ENCODE measurements at regions not wholly inside any gene's neighbourhood (a gene's known extent, or its start where the extent isn't known, plus 50 kb on each side); places are given as distances from the start of the nearest gene placed in this dataset.

DNA sequence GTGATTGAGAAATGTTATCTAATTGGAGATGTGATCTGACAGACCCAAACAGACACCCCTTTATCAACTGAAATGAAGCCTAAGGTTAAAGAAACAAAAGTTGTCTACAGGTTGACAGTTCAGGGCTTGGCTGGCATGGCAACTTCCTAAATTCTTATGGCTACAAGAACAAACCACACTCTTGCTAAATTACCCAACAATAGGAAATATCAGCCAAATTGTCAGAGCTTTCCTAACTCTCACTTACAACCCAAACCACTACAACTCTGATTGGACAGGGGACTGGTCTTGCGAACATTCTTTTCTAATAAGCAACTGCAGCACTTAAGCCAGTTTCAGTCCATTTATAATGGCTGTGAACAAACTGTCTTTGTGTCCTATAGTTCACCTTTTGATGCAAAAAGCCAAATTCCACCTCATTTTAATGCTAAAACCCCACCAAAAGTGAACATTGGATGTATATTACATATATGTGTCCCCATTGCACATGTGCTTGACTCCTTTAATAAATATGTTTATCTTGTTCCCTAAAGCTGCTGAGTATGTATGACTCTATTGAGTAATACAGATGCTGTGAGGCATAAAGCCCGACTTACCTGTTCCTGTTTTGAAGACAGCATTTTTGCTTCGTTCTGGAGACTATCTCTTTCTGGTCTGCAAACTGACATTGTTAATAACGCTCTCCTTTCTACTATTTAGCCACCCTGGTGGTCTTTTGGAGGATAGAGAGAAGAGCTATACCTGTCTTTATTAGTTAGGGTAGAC is 101.3 kb upstream of the HMCN1 start:
- Histone ChIP-seq H2AFZ (ENCODE audit: low read depth, low read length) (no peak overlapping the region), H3K4me3 (ENCODE audit: low read length) (no peak overlapping the region), H3K9me3 (ENCODE audit: low read length) (peaks cover 4% of the 10 kb centered on the region), H3K36me3 (ENCODE audit: insufficient read depth, low read length) (no peaks in the 10 kb centered on the region), H3K4me1 (ENCODE audit: insufficient read depth, low read length) (peaks cover 5% of the 10 kb centered on the region), H3K27me3 (ENCODE audit: insufficient read depth, low read length) (no peaks in the 10 kb centered on the region)

DNA sequence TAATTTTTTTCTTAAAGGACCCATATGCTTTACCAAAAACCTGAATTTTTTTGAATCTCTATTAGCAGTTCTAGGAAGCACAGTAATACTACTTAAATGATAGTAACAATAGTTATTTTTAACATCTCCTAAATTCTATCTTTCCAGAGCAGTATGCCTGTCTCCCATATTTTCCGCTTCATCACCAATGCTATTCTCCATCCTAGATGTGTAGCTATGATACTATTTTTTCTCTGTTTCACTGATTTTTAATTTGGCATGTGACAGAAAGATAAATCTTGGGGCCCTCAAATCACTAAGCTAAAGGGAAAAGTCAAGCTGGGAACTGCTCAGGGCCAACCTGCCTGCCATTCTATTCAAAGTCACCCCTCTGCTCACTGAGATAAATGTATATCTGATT is 102.3 kb upstream of the HMCN1 start:
- peaks cover 4% of the 10 kb centered on the region for H3K9me3 ChIP-seq (ENCODE audit: low read length)

DNA sequence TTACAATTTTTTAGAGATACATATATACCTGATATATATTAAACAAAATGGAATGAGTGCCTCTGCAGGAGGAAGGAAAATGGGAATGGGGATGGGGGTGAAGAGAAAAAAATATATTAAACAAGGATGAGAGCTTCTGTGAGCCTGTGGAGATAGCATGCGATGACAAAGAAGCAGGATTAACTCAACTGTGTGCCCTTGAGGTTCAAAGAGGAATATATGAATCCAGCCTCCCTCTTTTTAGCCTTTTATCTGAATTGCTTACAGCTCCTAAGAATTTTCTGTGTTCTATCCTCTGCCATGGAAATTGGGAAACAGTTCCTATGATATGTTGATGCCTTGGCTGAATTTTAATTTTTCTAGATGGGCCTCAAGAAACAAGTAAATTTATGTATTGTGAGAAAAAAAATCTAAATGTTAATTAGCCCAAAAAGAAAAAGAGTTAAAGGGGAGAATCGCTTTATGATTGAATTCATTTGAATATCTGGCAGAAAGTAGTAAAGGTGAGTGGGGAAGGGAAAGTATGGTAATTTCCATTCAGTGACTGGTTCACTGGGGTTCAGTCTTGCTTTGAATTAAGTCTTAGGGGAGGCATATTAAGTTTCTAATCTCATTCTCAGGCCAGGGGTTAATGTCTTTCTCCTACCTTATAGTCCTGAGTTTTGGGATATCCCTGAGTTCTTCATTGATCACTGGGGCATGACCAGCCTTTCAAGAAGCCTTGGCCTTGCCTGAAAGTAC is 106.3 kb upstream of the HMCN1 start:
- H3K9me3 ChIP-seq (ENCODE audit: low read length), result no peaks in the 10 kb centered on the region
- H3K4me3 ChIP-seq (ENCODE audit: low read length), result no peak overlapping the region
- no peaks in the 10 kb centered on the region for H3K27me3 ChIP-seq (ENCODE audit: insufficient read depth, low read length)
- H3K36me3 ChIP-seq (ENCODE audit: insufficient read depth, low read length), result no peaks in the 10 kb centered on the region
- H2AFZ ChIP-seq (ENCODE audit: low read depth, low read length), result peak overlapping the region; percentile 16
- peaks cover 7% of the 10 kb centered on the region for H3K4me1 ChIP-seq (ENCODE audit: insufficient read depth, low read length)

More for the DNA sequence above, 102.3 kb upstream of the HMCN1 start:
- H3K27me3 ChIP-seq (ENCODE audit: insufficient read depth, low read length), result no peaks in the 10 kb centered on the region
- H3K4me3 ChIP-seq (ENCODE audit: low read length), result no peak overlapping the region
- peaks cover 7% of the 10 kb centered on the region for H3K4me1 ChIP-seq (ENCODE audit: insufficient read depth, low read length)
- H3K36me3 ChIP-seq (ENCODE audit: insufficient read depth, low read length), result no peaks in the 10 kb centered on the region
- H2AFZ ChIP-seq (ENCODE audit: low read depth, low read length), result no peak overlapping the region

DNA sequence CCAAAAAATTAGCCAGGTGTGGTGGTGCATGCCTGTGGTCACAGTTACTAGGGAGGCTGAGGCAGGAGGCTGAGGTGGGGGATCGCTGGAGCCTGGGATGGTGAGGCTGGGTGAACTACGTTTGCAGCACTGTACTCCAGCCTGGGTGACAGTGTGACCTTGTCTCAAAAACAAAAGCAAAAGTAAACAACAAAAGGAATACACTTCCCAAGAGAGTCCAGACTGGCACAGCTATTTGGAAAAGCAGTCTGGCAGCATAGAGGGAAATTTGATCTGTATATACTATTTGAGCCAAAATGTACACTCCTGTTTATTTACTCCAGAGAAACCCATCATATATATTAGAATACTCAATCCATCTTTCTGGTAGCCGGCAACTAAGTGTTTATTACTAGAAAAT is 107.0 kb upstream of the HMCN1 start:
- Histone ChIP-seq H3K4me3 (ENCODE audit: low read length) (no peak overlapping the region), H3K4me1 (ENCODE audit: insufficient read depth, low read length) (peaks cover 7% of the 10 kb centered on the region), H3K9me3 (ENCODE audit: low read length) (no peaks in the 10 kb centered on the region), H3K36me3 (ENCODE audit: insufficient read depth, low read length) (no peaks in the 10 kb centered on the region), H2AFZ (ENCODE audit: low read depth, low read length) (no peak overlapping the region), H3K27me3 (ENCODE audit: insufficient read depth, low read length) (no peaks in the 10 kb centered on the region)

DNA sequence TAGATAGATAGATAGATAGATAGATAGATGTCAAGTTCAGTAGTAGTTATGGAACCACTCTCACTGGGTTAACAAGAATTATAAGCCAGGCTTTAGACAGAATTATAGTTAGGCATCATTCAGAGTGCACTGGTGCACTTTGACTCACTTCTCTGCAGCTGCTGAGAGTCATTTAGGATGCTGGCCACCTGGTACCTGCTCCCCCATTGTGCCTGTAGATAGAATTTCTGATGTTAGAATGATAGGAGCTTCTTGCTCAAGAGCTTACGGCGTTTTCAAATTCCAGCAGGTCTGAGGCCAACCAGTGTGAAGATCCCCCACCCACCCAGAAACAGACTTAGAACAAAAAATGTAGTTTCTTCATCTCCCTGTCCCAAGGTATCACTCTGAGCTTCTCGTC is 107.8 kb upstream of the HMCN1 start:
- no peak overlapping the region for H3K4me3 ChIP-seq (ENCODE audit: low read length)
- H3K4me1 ChIP-seq (ENCODE audit: insufficient read depth, low read length), result peaks cover 7% of the 10 kb centered on the region
- H3K27me3 ChIP-seq (ENCODE audit: insufficient read depth, low read length), result no peaks in the 10 kb centered on the region
- H2AFZ ChIP-seq (ENCODE audit: low read depth, low read length), result no peak overlapping the region
- H3K36me3 ChIP-seq (ENCODE audit: insufficient read depth, low read length), result no peaks in the 10 kb centered on the region
- H3K9me3 ChIP-seq (ENCODE audit: low read length), result no peaks in the 10 kb centered on the region

DNA sequence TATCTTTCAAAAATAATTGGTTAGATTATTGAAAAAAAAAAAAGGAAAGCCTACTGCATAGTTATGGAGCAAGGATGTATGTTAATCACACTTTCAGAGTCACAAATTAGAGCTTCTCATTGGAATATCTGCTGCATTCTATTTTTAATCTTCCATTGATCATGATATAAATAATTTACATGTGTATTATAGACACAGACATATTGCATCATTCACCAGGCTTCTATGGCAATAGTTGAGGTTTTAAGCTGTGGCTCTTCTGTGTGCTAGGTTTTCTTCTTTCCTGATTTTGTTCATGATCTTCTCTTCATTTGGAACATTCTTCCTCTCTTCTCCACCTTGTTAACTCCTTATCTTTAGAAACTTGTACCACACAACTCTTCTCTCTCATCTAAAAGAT is 123.2 kb upstream of the HMCN1 start:
- Histone ChIP-seq H3K27me3 (ENCODE audit: insufficient read depth, low read length) (no peaks in the 10 kb centered on the region), H3K36me3 (ENCODE audit: insufficient read depth, low read length) (no peaks in the 10 kb centered on the region), H3K4me3 (ENCODE audit: low read length) (no peak overlapping the region), H2AFZ (ENCODE audit: low read depth, low read length) (no peak overlapping the region), H3K4me1 (ENCODE audit: insufficient read depth, low read length) (no peaks in the 10 kb centered on the region), H3K9me3 (ENCODE audit: low read length) (no peaks in the 10 kb centered on the region)

DNA sequence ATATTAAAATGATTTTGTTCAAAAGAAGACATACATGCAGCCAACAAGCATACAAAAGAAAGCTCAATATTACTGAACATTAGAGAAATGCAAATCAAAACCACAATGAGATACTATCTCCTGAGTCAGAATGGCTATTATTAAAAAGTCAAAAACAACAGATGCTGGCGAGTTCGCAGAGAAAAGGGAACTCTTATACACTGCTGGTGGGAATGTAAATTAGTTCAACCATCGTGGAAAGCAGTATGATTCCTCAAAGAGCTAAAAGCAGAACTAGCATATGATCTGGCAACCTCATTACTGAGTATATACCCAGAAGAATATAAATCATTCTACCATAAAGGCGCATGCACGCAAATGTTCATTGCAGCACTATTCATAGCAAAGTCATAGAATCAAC is 126.0 kb upstream of the HMCN1 start:
- no peak overlapping the region for H3K4me3 ChIP-seq (ENCODE audit: low read length)
- H3K36me3 ChIP-seq (ENCODE audit: insufficient read depth, low read length), result no peaks in the 10 kb centered on the region
- no peak overlapping the region for H2AFZ ChIP-seq (ENCODE audit: low read depth, low read length)
- H3K4me1 ChIP-seq (ENCODE audit: insufficient read depth, low read length), result no peaks in the 10 kb centered on the region
- H3K27me3 ChIP-seq (ENCODE audit: insufficient read depth, low read length), result peaks cover under 1% of the 10 kb centered on the region
- H3K9me3 ChIP-seq (ENCODE audit: low read length), result no peaks in the 10 kb centered on the region

DNA sequence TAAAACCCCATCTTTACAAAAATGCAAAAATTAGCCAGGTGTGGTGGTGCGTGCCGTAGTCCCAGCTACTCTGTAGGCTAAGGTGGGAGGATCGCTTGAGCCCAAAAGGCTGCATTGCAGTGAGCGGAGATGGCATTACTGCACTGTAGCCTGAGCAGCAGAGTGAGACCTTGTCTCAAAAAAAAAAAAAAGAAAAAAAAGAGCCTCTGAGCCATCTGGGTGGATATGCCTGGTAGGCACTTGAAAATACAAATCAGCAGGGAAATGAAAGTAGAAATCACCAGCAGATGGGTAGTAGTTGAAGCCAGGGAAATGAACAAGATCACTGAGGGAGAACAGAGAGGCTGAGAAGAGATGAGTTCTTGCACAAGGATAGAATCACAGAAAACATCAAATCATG is 131.0 kb upstream of the HMCN1 start:
- Histone ChIP-seq H3K4me1 (ENCODE audit: insufficient read depth, low read length) (no peaks in the 10 kb centered on the region), H3K36me3 (ENCODE audit: insufficient read depth, low read length) (no peaks in the 10 kb centered on the region), H3K4me3 (ENCODE audit: low read length) (no peak overlapping the region), H3K27me3 (ENCODE audit: insufficient read depth, low read length) (peaks cover 2% of the 10 kb centered on the region), H2AFZ (ENCODE audit: low read depth, low read length) (no peak overlapping the region), H3K9me3 (ENCODE audit: low read length) (no peaks in the 10 kb centered on the region)

DNA sequence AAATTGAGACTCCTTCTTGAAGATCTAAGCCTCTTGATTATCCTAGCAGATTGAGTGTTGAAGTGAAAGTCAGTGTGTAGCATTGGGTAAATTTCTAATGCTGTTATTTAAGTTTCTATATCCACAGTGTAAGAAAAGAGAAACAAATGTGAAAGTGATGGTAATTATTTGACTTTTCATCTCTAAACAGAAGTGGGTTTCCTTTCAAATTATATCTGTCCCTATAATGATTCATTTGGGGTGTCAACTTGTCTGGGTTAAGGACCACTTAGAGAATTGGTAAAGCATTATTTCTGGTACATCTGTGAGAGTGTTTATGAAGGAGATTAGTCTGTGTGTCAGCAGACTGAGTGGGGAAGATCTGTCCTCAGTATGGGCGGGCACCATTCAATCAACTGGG is 133.0 kb upstream of the HMCN1 start:
- no peaks in the 10 kb centered on the region for H3K9me3 ChIP-seq (ENCODE audit: low read length)
- H2AFZ ChIP-seq (ENCODE audit: low read depth, low read length), result no peak overlapping the region
- no peaks in the 10 kb centered on the region for H3K4me1 ChIP-seq (ENCODE audit: insufficient read depth, low read length)
- no peaks in the 10 kb centered on the region for H3K36me3 ChIP-seq (ENCODE audit: insufficient read depth, low read length)
- no peak overlapping the region for H3K4me3 ChIP-seq (ENCODE audit: low read length)
- H3K27me3 ChIP-seq (ENCODE audit: insufficient read depth, low read length), result peaks cover 2% of the 10 kb centered on the region

DNA sequence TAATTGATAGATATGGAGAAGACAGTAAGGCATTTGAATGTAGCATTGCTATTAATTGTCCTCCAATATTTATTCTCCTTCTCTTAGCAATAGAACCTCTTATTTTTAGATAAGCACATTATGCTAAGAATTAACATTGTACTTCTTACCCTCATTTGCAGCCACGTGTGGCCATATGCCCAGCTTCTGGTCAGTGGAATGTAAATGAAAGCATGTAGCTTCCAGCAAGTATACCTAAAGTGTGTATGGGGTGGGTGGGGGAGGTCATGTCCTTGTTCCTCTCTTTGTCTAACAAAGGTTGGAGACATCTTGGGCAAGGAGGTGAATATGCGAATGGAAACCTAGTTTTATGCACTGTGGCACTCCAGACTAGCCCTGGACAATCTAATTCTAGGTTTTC is 133.6 kb upstream of the HMCN1 start:
- Histone ChIP-seq H2AFZ (ENCODE audit: low read depth, low read length) (no peak overlapping the region), H3K9me3 (ENCODE audit: low read length) (no peaks in the 10 kb centered on the region), H3K27me3 (ENCODE audit: insufficient read depth, low read length) (peaks cover 2% of the 10 kb centered on the region), H3K4me1 (ENCODE audit: insufficient read depth, low read length) (no peaks in the 10 kb centered on the region), H3K4me3 (ENCODE audit: low read length) (no peak overlapping the region), H3K36me3 (ENCODE audit: insufficient read depth, low read length) (no peaks in the 10 kb centered on the region)

DNA sequence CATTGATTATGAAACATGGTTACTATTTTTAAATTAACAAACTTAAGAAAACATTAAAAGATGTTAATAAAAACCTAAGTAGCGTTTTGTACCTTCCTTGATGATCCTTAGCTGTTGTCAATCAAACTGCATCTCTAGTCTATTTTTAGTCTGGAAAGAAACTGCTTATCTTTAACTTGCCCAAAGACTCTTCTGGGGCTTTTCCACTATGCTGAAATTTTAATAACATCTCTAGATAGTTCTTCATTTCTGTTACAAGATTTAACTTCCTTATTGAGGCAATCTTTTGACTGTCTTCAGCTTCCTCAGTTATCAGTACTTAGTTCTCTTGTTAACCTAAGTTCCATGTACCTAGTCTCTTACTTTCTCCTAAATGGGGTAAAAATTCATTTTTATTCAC is 135.9 kb upstream of the HMCN1 start:
- Histone ChIP-seq H3K4me3 (ENCODE audit: low read length) (no peak overlapping the region), H3K9me3 (ENCODE audit: low read length) (no peaks in the 10 kb centered on the region)

DNA sequence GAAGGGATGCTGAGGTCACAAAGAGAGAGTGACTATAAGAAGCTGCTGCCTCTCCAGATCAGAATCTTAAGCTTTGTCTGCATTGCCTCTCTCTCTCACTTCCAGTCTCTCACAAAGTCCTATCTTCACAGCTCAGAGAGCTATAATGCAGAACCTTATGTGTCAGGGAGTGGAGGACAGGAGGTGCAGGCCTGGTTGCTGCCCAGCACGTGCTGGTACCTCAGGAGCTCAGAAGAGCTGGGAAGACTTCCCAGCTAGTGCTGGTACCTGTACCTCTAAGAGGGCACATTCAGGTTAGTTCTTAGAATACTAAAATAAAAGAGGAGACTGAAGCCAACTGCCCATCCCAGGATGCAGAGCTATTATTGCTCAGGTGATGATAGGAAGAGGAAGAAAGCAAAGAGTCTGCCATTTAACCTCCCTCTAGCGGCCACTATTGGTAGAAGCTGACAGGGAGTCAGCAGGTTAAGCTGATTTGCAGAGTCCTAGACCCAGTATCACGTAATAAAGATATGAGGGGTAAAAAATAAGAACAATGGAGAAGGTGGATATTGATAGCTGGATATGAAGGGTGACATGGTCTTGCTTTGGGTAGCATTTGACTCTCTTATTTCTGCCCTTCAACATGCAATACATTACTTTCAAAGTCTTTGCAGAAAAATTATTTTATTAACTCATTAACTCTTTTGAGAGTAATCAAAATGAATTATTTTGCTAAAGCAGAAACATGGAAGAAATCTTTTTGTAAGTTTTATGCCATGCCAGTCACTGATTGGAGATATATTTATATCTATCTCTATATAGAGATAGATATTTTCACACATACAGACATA is 138.1 kb upstream of the HMCN1 start:
- Histone ChIP-seq H2AFZ (ENCODE audit: low read depth, low read length) (no peak overlapping the region), H3K4me1 (ENCODE audit: insufficient read depth, low read length) (no peaks in the 10 kb centered on the region), H3K9me3 (ENCODE audit: low read length) (no peaks in the 10 kb centered on the region), H3K36me3 (ENCODE audit: insufficient read depth, low read length) (no peaks in the 10 kb centered on the region), H3K4me3 (ENCODE audit: low read length) (no peak overlapping the region), H3K27me3 (ENCODE audit: insufficient read depth, low read length) (no peaks in the 10 kb centered on the region)

More for the DNA sequence above, 135.9 kb upstream of the HMCN1 start:
- peaks cover 2% of the 10 kb centered on the region for H3K27me3 ChIP-seq (ENCODE audit: insufficient read depth, low read length)
- H3K4me1 ChIP-seq (ENCODE audit: insufficient read depth, low read length), result no peaks in the 10 kb centered on the region
- no peaks in the 10 kb centered on the region for H3K36me3 ChIP-seq (ENCODE audit: insufficient read depth, low read length)
- H2AFZ ChIP-seq (ENCODE audit: low read depth, low read length), result no peak overlapping the region

DNA sequence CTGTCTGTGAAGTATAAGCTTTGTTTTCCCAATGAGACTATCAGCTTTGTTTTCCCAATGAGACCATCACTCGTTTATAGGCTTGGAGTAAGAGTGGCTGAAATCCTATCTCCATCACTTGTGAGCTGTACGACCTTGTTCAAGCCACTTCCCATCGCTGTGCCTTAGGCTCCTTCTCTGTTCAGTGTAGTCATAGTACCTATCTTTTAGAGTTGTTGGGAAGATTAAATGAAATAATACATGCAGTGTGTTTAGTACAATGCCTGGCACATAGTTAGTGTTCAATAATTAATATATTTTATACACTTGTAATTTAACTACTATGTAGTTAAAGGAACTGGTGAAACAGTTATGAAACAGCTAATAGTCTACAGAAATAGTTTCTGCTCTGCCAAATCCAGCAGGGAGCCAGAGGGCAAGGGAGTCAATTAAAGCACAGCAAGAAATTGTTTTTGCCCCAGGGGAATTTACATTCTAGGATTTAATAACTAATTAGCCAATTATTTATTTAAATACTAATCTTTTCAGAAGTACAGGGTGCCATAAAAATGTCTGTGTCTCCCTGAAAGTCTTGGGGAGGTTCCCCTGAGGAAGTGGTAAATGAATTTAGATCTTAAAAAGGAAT is 139.3 kb upstream of the HMCN1 start:
- Histone ChIP-seq H2AFZ (ENCODE audit: low read depth, low read length) (no peak overlapping the region), H3K27me3 (ENCODE audit: insufficient read depth, low read length) (no peaks in the 10 kb centered on the region), H3K36me3 (ENCODE audit: insufficient read depth, low read length) (no peaks in the 10 kb centered on the region), H3K9me3 (ENCODE audit: low read length) (no peaks in the 10 kb centered on the region), H3K4me1 (ENCODE audit: insufficient read depth, low read length) (no peaks in the 10 kb centered on the region), H3K4me3 (ENCODE audit: low read length) (no peak overlapping the region)

Measured in neuron (in vitro differentiated cells).